Muscle layer of duodenum (tissue), 2 donors: ENCODE measurements at regions not wholly inside any gene's neighbourhood (a gene's known extent, or its start where the extent isn't known, plus 50 kb on each side); places are given as distances from the start of the nearest gene placed in this dataset.

Source experiments
- H3K27ac ChIP-seq: one replicate; pipeline ENCODE4 v1.7.0; 2013; ENCODE audit warnings: mild to moderate bottlenecking, low read length
- H3K27me3 ChIP-seq: one replicate; pipeline ENCODE4 v1.7.0; 2013; ENCODE audit warnings: low read depth, mild to moderate bottlenecking, control low read depth, low read length
- H3K36me3 ChIP-seq, 2 donors: one replicate each; pipeline ENCODE4 v1.7.0; 2013; ENCODE audit warnings: low read length in 2 of 2, control low read depth in 1 of 2, mild to moderate bottlenecking in 1 of 2; ENCODE audit not compliant: insufficient read depth in 2 of 2, control insufficient read depth in 1 of 2
- H3K4me1 ChIP-seq, 2 donors: one replicate each; pipeline ENCODE4 v1.7.0; 2013; ENCODE audit warnings: low read length in 2 of 2, mild to moderate bottlenecking in 2 of 2, control low read depth in 1 of 2, moderate library complexity in 1 of 2; ENCODE audit not compliant: insufficient read depth in 2 of 2, control insufficient read depth in 1 of 2
- H3K4me3 ChIP-seq, 2 donors: one replicate each; pipeline ENCODE4 v1.7.0; 2013; ENCODE audit warnings: low read length in 2 of 2, low read depth in 1 of 2, mild to moderate bottlenecking in 1 of 2
- H3K9me3 ChIP-seq, 2 donors: one replicate each; pipeline ENCODE4 v1.7.0; 2013; ENCODE audit warnings: low read length in 2 of 2, control low read depth in 1 of 2, mild to moderate bottlenecking in 1 of 2; ENCODE audit not compliant: control insufficient read depth in 1 of 2
- donor health status: healthy.

DNA sequence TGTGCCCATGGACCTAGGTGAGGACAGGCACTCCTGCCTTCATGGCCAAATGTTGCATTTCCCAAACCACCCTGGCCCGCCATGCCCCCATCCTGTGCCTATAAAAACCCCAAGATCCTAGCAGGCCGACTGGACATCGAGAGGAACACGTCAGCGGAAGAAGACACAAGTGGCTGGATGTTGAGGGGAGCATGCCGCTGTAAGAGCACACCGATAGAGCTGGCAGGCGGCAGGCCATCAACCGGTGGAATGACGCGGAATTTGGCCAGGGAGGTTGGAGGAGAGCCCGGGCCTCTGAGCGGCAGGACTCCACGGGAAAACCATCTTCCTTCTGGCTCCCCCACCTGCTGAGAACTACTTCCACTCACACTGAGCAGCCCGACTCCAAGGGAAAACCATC lies 361.1 kb upstream of the TMPRSS15 start:
- Histone ChIP-seq H3K27me3 (no peaks in the 10 kb centered on the region), H3K4me1 (no peaks in the 10 kb centered on the region), H3K27ac (no peak overlapping the region), H3K4me3 (no peak overlapping the region), H3K36me3 (no peaks in the 10 kb centered on the region), H3K9me3 (no peaks in the 10 kb centered on the region)

DNA sequence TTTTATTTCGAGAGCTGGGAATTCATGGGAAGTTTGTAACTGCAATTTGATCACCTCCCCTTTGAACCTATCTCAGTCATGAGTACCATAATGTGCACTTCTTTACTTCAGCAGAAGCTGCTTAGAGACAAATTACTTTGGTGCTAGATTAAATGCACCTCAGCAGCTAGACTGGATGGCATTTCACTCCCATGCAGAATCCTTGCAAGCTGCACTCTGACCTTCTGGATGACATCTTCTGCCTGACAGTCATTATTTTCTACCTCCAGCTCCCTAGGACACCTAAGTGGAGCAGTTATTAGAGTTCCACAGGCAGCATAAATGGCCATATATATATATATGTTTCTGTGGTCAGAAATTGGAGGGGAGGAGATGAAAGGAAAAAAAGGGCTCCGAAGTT lies 366.0 kb upstream of the TMPRSS15 start:
- H3K4me1 ChIP-seq = no peaks in the 10 kb centered on the region

DNA sequence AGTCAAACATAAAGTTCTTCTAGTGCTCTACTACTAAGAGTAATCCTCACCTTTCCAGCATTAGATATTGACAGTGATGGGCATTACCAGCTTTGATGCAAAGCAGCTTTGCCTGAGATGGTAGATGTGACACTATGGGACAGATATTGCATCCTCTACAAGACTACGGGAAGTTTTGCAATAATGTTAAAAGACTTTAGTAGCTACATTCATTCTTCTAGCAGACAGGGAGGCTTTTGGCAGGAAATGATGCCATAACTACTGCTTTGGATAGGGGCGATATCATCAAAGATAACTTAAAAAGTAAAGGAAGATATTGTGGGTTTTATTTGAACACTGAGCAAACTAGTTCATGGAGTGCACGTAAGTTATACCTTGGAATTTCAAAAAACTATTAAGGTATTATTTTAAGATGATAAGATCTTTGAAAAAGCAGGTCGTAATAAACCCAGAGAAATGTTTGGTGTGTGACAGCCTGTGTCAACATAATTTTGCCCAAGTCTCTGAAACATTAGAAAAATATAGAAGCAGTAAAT lies 368.3 kb upstream of the TMPRSS15 start:
- Histone ChIP-seq H3K4me1 (no peaks in the 10 kb centered on the region), H3K36me3 (no peaks in the 10 kb centered on the region), H3K4me3 (no peak overlapping the region), H3K9me3 (no peaks in the 10 kb centered on the region), H3K27me3 (no peaks in the 10 kb centered on the region), H3K27ac (no peak overlapping the region)

More for the DNA sequence above, 366.0 kb upstream of the TMPRSS15 start:
- Histone ChIP-seq H3K36me3 (no peaks in the 10 kb centered on the region), H3K27ac (no peak overlapping the region), H3K9me3 (no peaks in the 10 kb centered on the region), H3K27me3 (no peaks in the 10 kb centered on the region), H3K4me3 (no peak overlapping the region)

DNA sequence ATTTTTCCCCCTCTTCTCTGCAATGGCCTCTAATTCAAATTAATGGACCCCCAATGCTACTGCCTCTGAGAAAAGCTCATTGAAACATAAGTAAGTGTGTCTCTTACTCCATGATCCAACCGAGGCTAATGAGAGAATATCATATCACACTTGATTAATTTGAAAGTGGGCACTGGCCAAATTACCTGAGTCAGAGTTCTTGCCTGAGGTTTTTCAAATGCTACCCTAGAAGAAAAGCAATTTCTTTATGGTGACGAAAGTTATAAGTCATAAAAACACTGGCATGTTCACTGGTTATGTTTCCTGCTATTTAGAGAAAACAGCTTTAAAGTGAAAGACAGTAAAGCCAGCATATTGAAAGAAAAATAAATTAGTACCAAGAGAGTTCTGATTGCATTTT lies 368.8 kb upstream of the TMPRSS15 start:
- Histone ChIP-seq H3K36me3 (no peaks in the 10 kb centered on the region), H3K4me3 (no peak overlapping the region), H3K4me1 (no peaks in the 10 kb centered on the region), H3K9me3 (no peaks in the 10 kb centered on the region), H3K27ac (no peak overlapping the region), H3K27me3 (no peaks in the 10 kb centered on the region)

DNA sequence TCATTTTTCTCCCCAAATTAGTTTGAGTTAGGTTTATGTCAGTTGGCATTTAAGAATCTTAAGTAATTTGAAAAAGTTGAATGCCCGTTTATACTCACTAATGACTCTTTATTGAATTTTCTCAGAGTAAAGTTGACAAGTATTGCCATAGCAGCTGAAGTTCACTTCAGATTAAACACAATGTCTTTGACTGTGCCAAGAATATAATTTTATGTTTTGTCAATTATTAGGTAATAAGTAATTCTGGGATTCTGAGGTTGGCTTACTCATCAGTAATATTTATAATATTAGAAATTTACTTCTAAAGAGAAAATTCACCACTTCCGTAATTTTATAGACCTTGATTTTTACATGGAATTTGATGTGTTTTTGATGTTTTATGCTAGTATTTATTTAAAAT lies 369.3 kb upstream of the TMPRSS15 start:
- no peaks in the 10 kb centered on the region for H3K9me3 ChIP-seq
- no peaks in the 10 kb centered on the region for H3K4me1 ChIP-seq
- no peaks in the 10 kb centered on the region for H3K36me3 ChIP-seq
- H3K4me3 ChIP-seq = no peak overlapping the region
- no peaks in the 10 kb centered on the region for H3K27me3 ChIP-seq
- H3K27ac ChIP-seq = no peak overlapping the region

DNA sequence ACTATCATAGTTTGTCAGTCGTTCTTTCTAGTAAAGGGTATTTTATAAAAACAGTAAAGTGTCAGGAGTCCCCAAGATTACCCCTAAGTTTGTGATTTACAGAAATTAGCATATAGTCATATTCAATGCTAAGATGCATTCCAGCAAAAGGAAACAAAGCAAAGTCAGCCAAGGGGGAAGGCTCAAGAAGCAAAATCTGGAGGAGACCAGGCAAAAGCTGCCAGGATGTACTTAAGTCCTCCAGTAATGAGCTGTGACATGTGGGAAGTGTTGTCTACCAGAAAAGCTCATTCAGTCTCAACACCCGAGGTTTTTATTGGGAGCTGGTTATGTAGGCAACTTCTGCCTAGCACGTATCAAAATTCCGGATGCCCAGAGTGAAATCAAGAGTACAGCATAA lies 373.4 kb upstream of the TMPRSS15 start:
- Histone ChIP-seq H3K9me3 (no peaks in the 10 kb centered on the region), H3K4me3 (no peak overlapping the region), H3K27me3 (no peaks in the 10 kb centered on the region), H3K36me3 (no peaks in the 10 kb centered on the region), H3K4me1 (no peaks in the 10 kb centered on the region), H3K27ac (no peak overlapping the region)

DNA sequence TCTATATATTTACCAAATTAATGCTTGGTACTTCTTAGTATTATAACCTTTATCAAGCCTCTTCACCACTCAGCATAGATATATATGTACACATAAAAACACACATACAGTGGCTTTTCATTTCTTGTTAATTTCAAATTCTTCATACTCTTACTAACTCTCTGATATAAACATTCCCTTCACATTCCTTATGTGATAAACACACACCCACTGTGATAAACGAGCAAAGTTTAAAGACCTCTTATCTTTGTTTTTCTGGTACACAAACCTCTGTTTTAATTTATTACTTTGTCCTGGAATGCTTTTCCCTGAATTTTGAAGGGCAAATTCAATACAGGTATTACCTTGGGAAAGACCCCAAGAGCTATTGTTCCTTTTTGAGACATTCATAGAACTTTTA lies 379.1 kb upstream of the TMPRSS15 start:
- no peak overlapping the region for H3K4me3 ChIP-seq
- H3K27ac ChIP-seq = no peak overlapping the region
- H3K36me3 ChIP-seq = no peaks in the 10 kb centered on the region
- no peaks in the 10 kb centered on the region for H3K4me1 ChIP-seq
- no peaks in the 10 kb centered on the region for H3K27me3 ChIP-seq
- H3K9me3 ChIP-seq = no peaks in the 10 kb centered on the region

DNA sequence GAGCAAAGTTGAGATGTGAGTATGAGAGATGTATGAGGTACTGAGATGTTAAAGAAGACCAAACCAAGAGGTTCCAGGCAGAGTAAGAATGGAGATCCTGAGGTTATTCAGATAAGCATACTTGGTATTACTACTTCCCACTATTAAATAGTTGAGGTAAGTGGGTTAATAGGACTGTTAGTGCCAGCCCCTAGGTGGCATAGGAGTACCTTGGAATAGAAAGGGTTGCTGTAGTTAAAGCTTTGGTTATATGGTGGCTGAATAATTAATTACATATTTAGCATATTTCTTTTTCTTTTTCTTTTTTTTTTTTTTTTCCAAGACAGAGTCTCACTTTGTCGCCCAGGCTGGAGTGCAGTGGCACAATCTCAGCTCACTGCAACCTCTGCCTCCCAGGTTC lies 397.9 kb upstream of the TMPRSS15 start:
- H3K4me3 ChIP-seq = no peak overlapping the region
- H3K9me3 ChIP-seq = peaks cover 0 to 3% of the 10 kb centered on the region in 2 donors
- H3K36me3 ChIP-seq = no peaks in the 10 kb centered on the region
- no peaks in the 10 kb centered on the region for H3K27me3 ChIP-seq
- no peak overlapping the region for H3K27ac ChIP-seq
- no peaks in the 10 kb centered on the region for H3K4me1 ChIP-seq

DNA sequence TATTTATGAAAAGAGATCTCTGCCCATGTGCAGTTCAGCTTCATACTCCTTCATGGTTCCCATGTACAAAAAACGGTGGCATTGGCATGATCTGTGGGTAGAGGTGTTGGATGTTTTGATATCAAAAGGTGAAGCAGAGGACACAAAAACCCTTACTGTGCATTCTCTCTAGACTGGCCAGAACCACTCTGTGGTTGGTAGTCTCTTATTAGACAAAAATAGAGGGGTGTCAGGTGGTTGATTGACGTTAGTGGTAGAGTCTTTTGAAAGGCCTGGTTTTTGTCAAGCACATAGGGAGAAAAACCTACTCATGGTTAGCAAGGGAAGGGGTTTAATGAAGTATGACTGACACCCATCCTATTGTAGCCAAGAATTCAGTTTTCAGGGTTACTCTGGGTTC lies 400.0 kb upstream of the TMPRSS15 start:
- Histone ChIP-seq H3K27ac (no peak overlapping the region), H3K4me1 (no peaks in the 10 kb centered on the region)

DNA sequence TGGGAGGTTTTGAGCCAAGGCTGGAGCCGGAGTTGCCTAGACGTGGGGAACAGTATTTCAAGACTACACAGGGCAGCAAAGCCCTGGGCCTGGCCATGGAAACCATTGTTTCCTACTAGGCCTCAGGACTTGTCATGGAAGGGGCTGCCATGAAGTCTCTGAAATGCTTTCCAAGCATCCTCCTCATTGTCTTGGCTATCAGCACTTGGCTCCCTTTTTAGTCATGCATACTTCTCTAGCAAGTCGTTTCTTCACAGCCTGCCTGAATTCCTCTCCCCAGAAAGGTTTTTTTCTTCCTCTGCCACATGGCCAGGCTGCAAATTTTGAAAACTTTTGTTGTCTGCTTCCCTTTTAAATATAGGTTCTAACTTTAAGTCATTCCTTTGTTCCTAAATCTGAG lies 406.6 kb upstream of the TMPRSS15 start:
- H3K9me3 ChIP-seq = no peaks in the 10 kb centered on the region
- H3K4me3 ChIP-seq = no peak overlapping the region
- no peaks in the 10 kb centered on the region for H3K27me3 ChIP-seq
- no peaks in the 10 kb centered on the region for H3K4me1 ChIP-seq
- H3K36me3 ChIP-seq = no peaks in the 10 kb centered on the region
- no peak overlapping the region for H3K27ac ChIP-seq

More for the DNA sequence above, 400.0 kb upstream of the TMPRSS15 start:
- Histone ChIP-seq H3K36me3 (no peaks in the 10 kb centered on the region), H3K27me3 (no peaks in the 10 kb centered on the region), H3K4me3 (no peak overlapping the region), H3K9me3 (no peaks in the 10 kb centered on the region)

DNA sequence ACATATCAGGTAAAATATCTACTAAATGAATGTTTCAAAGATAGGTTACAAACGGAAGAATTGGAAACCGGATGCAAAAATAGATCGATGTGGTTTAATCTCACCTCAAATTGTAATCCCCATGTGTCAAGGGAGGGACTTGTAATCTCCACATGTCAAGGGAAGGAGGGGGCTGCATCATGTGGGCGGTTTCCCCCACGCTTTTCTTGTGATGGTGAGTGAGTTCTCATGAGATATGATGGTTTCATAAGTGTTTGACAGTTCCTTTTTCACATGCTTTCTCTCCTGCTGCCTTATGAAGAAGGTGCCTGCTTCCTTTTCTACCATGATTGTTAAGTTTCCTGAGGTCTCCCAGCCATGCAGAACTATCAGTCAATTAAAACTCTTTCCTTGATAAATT lies 408.7 kb upstream of the TMPRSS15 start:
- no peak overlapping the region for H3K4me3 ChIP-seq
- H3K4me1 ChIP-seq = no peaks in the 10 kb centered on the region
- H3K27me3 ChIP-seq = no peaks in the 10 kb centered on the region
- no peak overlapping the region for H3K27ac ChIP-seq
- H3K9me3 ChIP-seq = no peaks in the 10 kb centered on the region
- no peaks in the 10 kb centered on the region for H3K36me3 ChIP-seq

DNA sequence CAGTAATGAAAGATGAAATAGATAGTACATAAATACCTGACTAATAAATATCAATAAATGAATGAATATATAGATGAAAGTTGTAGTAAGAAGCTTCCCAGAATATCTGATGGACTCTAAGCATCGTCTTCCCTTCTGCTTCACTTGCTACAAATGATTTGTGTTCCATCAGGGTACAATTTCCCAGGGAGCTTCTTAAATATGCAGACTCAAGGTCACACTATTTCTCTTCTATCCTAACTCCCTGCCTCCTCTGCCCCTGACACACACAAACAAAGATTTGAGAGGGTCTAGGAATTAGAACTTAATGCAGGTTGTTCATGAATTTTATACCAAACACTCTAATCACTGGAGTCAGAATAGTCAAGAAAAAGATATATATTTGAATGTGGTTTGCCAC lies 415.9 kb upstream of the TMPRSS15 start:
- no peak overlapping the region for H3K27ac ChIP-seq
- H3K36me3 ChIP-seq = no peaks in the 10 kb centered on the region
- no peaks in the 10 kb centered on the region for H3K27me3 ChIP-seq
- H3K9me3 ChIP-seq = no peaks in the 10 kb centered on the region
- H3K4me1 ChIP-seq = no peaks in the 10 kb centered on the region
- H3K4me3 ChIP-seq = no peak overlapping the region
